Adrenal gland (tissue), 5 donors: ENCODE measurements at regions not wholly inside any gene's neighbourhood (a gene's known extent, or its start where the extent isn't known, plus 50 kb on each side); places are given as distances from the start of the nearest gene placed in this dataset.

Experiments
- POLR2A ChIP-seq, 2 donors: fragments of 450-650 bp; IDR thresholded peaks; one replicate each; pipeline ENCODE4 v1.6.1; 2017; ENCODE audit warnings: antibody characterized with exemption in 2 of 2, mild to moderate bottlenecking in 2 of 2, moderate library complexity in 1 of 2
- TF ChIP-seq, protein P1 (sequence below), 6 experiments: fragments of 450-650 bp in 4 of 6; fragments of 200-600 bp in 2 of 6; sonication (generic) in 1 of 6; IDR thresholded peaks; 1 replicate in 5 of 6; 2 replicates in 1 of 6; pipeline versions ENCODE4 v1.5.1 to v1.8.0; 2016 to 2021; ENCODE audit warnings: antibody characterized with exemption in 6 of 6, mild to moderate bottlenecking in 2 of 6, moderate library complexity in 1 of 6
- donor health status: DM: no; HTN: no; CAD: no.

DNA sequence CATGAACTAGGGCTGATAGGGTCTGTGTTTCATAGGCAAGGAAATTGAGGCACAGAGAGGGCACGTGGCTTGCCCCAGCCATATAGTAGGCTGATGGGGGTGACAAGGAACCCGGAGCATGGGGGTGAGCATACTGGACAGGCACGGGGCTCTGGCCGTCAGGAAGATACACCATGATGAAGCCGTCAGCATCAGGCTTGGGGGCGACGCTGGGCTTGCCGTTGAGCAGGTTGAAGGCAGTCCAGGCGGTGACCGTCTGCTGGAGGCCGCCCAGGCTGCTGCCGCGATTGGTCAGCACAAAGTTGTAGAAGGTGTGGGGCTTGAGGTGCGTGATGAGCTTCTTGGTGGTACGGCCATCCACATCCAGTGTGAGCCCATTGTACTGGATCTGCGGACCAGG is 119.7 kb downstream of the PTPRS start:
- TF ChIP-seq, protein P1, sequence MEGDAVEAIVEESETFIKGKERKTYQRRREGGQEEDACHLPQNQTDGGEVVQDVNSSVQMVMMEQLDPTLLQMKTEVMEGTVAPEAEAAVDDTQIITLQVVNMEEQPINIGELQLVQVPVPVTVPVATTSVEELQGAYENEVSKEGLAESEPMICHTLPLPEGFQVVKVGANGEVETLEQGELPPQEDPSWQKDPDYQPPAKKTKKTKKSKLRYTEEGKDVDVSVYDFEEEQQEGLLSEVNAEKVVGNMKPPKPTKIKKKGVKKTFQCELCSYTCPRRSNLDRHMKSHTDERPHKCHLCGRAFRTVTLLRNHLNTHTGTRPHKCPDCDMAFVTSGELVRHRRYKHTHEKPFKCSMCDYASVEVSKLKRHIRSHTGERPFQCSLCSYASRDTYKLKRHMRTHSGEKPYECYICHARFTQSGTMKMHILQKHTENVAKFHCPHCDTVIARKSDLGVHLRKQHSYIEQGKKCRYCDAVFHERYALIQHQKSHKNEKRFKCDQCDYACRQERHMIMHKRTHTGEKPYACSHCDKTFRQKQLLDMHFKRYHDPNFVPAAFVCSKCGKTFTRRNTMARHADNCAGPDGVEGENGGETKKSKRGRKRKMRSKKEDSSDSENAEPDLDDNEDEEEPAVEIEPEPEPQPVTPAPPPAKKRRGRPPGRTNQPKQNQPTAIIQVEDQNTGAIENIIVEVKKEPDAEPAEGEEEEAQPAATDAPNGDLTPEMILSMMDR (IDR thresholded peaks at IDR 0.05) = no peak
- TF ChIP-seq POLR2A (IDR thresholded peaks at IDR 0.05) = no peak
